ENCODE measurements at regions not wholly inside any gene's neighbourhood (a gene's known extent, or its start where the extent isn't known, plus 50 kb on each side); places are given as distances from the start of the nearest gene placed in this dataset.

DNA sequence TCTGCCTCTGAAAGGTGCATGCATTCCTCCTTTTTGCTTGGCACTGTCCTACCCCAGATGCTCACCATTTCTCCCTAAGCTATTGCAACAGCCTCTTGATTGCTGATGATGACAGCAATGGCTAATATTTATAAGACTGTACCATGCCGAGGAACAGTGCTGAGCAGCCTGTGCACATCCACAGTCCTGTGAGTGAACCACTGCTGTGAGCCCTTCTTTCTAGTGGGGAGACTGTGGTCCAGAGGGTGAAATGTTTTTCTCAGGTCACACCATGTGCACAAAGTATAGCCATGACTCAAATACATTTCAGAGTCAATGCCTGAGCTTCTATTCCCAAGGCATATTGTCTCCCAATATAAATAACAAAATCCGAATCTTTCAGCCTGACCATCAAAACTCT, 231.2 kb upstream of the LRTM1 start:
- TF ChIP-seq POLR2A (IDR thresholded peaks at IDR 0.05): no peak
- TF ChIP-seq, protein P1, sequence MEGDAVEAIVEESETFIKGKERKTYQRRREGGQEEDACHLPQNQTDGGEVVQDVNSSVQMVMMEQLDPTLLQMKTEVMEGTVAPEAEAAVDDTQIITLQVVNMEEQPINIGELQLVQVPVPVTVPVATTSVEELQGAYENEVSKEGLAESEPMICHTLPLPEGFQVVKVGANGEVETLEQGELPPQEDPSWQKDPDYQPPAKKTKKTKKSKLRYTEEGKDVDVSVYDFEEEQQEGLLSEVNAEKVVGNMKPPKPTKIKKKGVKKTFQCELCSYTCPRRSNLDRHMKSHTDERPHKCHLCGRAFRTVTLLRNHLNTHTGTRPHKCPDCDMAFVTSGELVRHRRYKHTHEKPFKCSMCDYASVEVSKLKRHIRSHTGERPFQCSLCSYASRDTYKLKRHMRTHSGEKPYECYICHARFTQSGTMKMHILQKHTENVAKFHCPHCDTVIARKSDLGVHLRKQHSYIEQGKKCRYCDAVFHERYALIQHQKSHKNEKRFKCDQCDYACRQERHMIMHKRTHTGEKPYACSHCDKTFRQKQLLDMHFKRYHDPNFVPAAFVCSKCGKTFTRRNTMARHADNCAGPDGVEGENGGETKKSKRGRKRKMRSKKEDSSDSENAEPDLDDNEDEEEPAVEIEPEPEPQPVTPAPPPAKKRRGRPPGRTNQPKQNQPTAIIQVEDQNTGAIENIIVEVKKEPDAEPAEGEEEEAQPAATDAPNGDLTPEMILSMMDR (IDR thresholded peaks at IDR 0.05): no peak
- Histone ChIP-seq H3K4me3 (no peak overlapping the region), H3K27me3 (no peaks in the 10 kb centered on the region), H3K27ac (no peak overlapping the region), H3K4me1 (replicated peaks in 1 of 2) (peaks cover 0 to 3% of the 10 kb centered on the region in 2 donors), H3K9me3 (replicated peaks in 1 of 3) (no peaks in the 10 kb centered on the region), H3K36me3 (replicated peaks in 1 of 2) (no peaks in the 10 kb centered on the region)
- intact Hi-C loops (cut with DNase I): no loop called here
- no peak for DNase-seq
- WGBS, 4 donors: 81 to 87% (median 83%) methylated on average over 2 of the region's 2 CpGs

DNA sequence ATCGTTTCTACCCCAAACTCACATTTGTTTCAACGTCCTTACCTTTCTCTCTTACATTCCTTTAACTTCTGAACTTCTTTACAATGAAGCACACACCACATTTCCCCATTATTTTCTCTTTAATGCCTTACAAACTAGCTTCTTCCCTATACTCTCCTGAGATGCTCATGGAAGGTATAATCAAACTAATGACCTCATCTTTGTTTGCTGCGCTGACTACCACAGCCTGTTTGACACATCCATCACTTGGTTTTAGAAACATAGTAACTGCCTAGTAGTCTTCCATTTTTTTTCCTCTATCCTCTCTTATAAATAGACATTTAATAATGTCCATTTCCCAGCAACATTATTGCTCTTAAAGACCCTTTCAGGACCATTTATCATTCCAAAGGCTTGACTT, 230.5 kb upstream of the LRTM1 start:
- intact Hi-C loops (cut with DNase I): no loop called here

DNA sequence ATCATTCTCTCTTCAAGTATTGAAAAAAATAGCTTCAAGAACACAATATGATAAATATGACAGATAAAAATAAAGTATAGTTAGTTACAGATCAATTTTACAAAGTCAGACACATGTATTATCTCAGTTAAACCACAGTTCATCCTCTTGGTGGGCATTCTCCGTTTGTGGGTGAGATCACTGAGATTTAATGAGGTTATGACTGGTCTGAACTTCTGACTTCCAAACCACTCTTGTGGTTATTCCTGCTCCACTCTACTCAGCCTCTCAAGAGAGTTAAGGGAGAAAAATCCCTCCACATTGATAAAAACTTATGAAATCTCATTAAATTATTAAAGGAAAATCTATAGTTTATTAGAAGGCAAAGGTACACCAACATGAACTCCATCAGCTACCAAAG, 229.9 kb upstream of the LRTM1 start:
- TF ChIP-seq, protein P1 (IDR thresholded peaks at IDR 0.05): no peak
- no peak for TF ChIP-seq POLR2A (IDR thresholded peaks at IDR 0.05)
- WGBS, 4 donors: 39 to 68% (median 64%) methylated on average over 1 of the region's 1 CpG
- Histone ChIP-seq H3K4me1 (replicated peaks in 1 of 2) (peaks cover 0 to 3% of the 10 kb centered on the region in 2 donors), H3K9me3 (replicated peaks in 1 of 3) (no peaks in the 10 kb centered on the region), H3K27ac (no peak overlapping the region), H3K36me3 (replicated peaks in 1 of 2) (no peaks in the 10 kb centered on the region), H3K4me3 (no peak overlapping the region), H3K27me3 (no peaks in the 10 kb centered on the region)
- DNase-seq: no peak
- intact Hi-C loops (cut with DNase I): no loop called here

More for the DNA sequence above, 230.5 kb upstream of the LRTM1 start:
- H3K4me1 ChIP-seq (replicated peaks in 1 of 2): peaks cover 0 to 3% of the 10 kb centered on the region in 2 donors
- no peaks in the 10 kb centered on the region for H3K27me3 ChIP-seq
- 63 to 70% (median 66%) methylated on average over 3 of the region's 3 CpGs for WGBS, 4 donors
- no peaks in the 10 kb centered on the region for H3K9me3 ChIP-seq (replicated peaks in 1 of 3)
- no peak overlapping the region for H3K4me3 ChIP-seq
- no peak overlapping the region for H3K27ac ChIP-seq
- TF ChIP-seq POLR2A (IDR thresholded peaks at IDR 0.05): no peak
- TF ChIP-seq, protein P1 (IDR thresholded peaks at IDR 0.05): no peak
- no peak for DNase-seq
- H3K36me3 ChIP-seq (replicated peaks in 1 of 2): no peaks in the 10 kb centered on the region

DNA sequence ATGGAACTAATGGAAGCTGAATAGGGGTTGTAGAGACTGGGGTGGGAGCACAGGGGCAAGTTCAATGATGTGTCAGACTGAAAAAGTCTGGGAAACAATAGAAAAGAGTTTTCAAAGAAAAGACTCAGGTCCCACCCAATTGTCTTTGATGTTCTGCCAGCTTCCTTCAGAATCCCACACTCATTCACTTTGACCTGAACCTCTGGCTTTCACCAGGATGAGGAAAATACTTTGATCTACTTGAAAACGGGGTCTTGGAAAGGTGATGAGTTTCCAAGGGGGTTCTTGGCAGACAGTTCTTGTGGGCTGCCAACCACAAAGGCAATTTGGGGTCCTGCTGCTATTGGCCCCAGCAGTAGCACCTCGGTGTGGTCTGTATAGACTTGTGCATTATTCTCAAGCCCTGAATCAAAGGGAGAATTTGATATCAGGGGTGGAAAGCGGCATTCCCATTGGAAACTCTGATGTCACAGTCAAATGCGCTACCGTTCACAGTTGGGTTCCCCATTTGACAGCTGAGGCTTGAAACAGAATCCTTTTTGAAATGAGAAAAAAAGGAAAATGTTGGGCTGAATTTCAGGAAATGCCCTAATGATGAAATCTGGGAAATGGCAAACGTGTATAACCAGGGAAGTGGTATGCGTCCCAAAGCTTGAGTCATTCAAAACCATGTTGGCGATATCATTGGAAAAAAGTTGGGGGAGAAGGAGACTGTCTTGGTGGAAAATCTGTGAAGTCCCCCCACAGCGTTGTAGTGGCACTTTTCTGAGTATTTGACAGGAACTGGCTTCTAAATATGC, 229.2 kb upstream of the LRTM1 start:
- Histone ChIP-seq H3K36me3 (replicated peaks in 1 of 2) (no peaks in the 10 kb centered on the region), H3K27ac (no peak overlapping the region), H3K4me1 (replicated peaks in 1 of 2) (no peaks in the 10 kb centered on the region), H3K9me3 (replicated peaks in 1 of 3) (no peaks in the 10 kb centered on the region), H3K27me3 (no peaks in the 10 kb centered on the region), H3K4me3 (no peak overlapping the region)
- TF ChIP-seq POLR2A (IDR thresholded peaks at IDR 0.05): no peak
- TF ChIP-seq, protein P1 (IDR thresholded peaks at IDR 0.05): no peak
- WGBS, 4 donors: 74 to 81% (median 77%) methylated on average over 9 of the region's 9 CpGs
- no peak for DNase-seq
- intact Hi-C loops (cut with DNase I): no loop called here
